Mesenchymal stem cell (in vitro differentiated cells and primary cell): ENCODE measurements at regions not wholly inside any gene's neighbourhood (a gene's known extent, or its start where the extent isn't known, plus 50 kb on each side); places are given as distances from the start of the nearest gene placed in this dataset.

Experiments
- DNase-seq: peaks from one replicate; pipeline ENCODE4 v3.0.0-alpha.2; 2013
- H2AFZ ChIP-seq: one replicate; pipeline ENCODE4 v1.6.1; 2013; ENCODE audit warnings: low read depth, mild to moderate bottlenecking, control low read depth, inconsistent platforms, low read length, moderate library complexity
- H2AK5ac ChIP-seq: 2 replicates; pipeline ENCODE4 v1.6.1; 2013; ENCODE audit warnings: low read length, moderate library complexity, mild to moderate bottlenecking, inconsistent platforms; ENCODE audit not compliant: severe bottlenecking
- H2BK120ac ChIP-seq: one replicate; pipeline ENCODE4 v1.6.1; 2013; ENCODE audit warnings: low read depth, mild to moderate bottlenecking, inconsistent platforms, low read length, moderate library complexity
- H2BK12ac ChIP-seq, 2 experiments: one replicate each; pipeline ENCODE4 v1.6.1; 2013; ENCODE audit warnings: inconsistent platforms in 2 of 2, low read length in 2 of 2, mild to moderate bottlenecking in 2 of 2, moderate library complexity in 2 of 2, control low read depth in 1 of 2
- H2BK15ac ChIP-seq: one replicate; pipeline ENCODE4 v1.6.1; 2013; ENCODE audit warnings: mild to moderate bottlenecking, low read depth, inconsistent platforms; ENCODE audit not compliant: poor library complexity, severe bottlenecking
- H2BK5ac ChIP-seq: 2 replicates; pipeline ENCODE4 v1.6.1; 2013; ENCODE audit warnings: low read depth, mild to moderate bottlenecking, low read length, control low read depth, inconsistent platforms; ENCODE audit not compliant: poor library complexity, severe bottlenecking
- H3K14ac ChIP-seq, 2 experiments: one replicate each; pipeline ENCODE4 v1.6.1; 2013; ENCODE audit warnings: inconsistent platforms in 2 of 2, low read length in 2 of 2, control low read depth in 1 of 2, mild to moderate bottlenecking in 1 of 2, moderate library complexity in 1 of 2
- H3K18ac ChIP-seq, 2 experiments: one replicate each; pipeline ENCODE4 v1.6.1; 2013; ENCODE audit warnings: inconsistent platforms in 2 of 2, low read length in 2 of 2, control low read depth in 1 of 2, low read depth in 1 of 2, mild to moderate bottlenecking in 1 of 2
- H3K23ac ChIP-seq, 2 experiments: one replicate each; pipeline ENCODE4 v1.6.1; 2013; ENCODE audit warnings: inconsistent platforms in 2 of 2, low read length in 2 of 2, mild to moderate bottlenecking in 2 of 2, moderate library complexity in 2 of 2, control low read depth in 1 of 2
- H3K27ac ChIP-seq: 2 replicates; pipeline ENCODE4 v1.5.1; 2013; ENCODE audit warnings: mild to moderate bottlenecking, moderate library complexity, low read length, control low read depth, inconsistent platforms; ENCODE audit not compliant: poor library complexity, severe bottlenecking
- H3K27me3 ChIP-seq, 2 experiments: 2 replicates each; pipeline versions ENCODE4 v1.6.1 to v1.7.0; 2013; ENCODE audit warnings: low read length in 2 of 2, mild to moderate bottlenecking in 2 of 2, moderate library complexity in 2 of 2, control low read depth in 1 of 2, inconsistent platforms in 1 of 2; ENCODE audit not compliant: control insufficient read depth in 1 of 2, insufficient read depth in 1 of 2
- H3K36me3 ChIP-seq, 2 experiments: 2 replicates each; pipeline versions ENCODE4 v1.6.1 to v1.7.0; 2013; ENCODE audit warnings: low read length in 2 of 2, control low read depth in 1 of 2, inconsistent platforms in 1 of 2, low read depth in 1 of 2, mild to moderate bottlenecking in 1 of 2; ENCODE audit not compliant: insufficient read depth in 2 of 2, control insufficient read depth in 1 of 2
- H3K4ac ChIP-seq, 2 experiments: one replicate each; pipeline ENCODE4 v1.6.1; 2013; ENCODE audit warnings: inconsistent platforms in 2 of 2, low read length in 2 of 2, mild to moderate bottlenecking in 2 of 2, moderate library complexity in 2 of 2, control low read depth in 1 of 2, low read depth in 1 of 2
- H3K4me1 ChIP-seq: 2 replicates; pipeline ENCODE4 v1.6.1; 2013; ENCODE audit warnings: low read depth, low read length, control low read depth; ENCODE audit not compliant: control insufficient read depth, insufficient read depth
- H3K4me2 ChIP-seq: 2 replicates; pipeline ENCODE4 v1.6.1; 2013; ENCODE audit warnings: low read length, mild to moderate bottlenecking, inconsistent platforms; ENCODE audit not compliant: poor library complexity, severe bottlenecking
- H3K4me3 ChIP-seq, 2 experiments: 2 replicates each; pipeline versions ENCODE4 v1.5.1 to v1.7.0; 2013; ENCODE audit warnings: low read length in 2 of 2, mild to moderate bottlenecking in 2 of 2, control low read depth in 1 of 2, low read depth in 1 of 2; ENCODE audit not compliant: insufficient read depth in 1 of 2
- H3K79me1 ChIP-seq: replicated peaks from 2 replicates; pipeline ENCODE4 v1.6.1; 2013; ENCODE audit warnings: mild to moderate bottlenecking, control low read depth, low read length, inconsistent platforms; ENCODE audit not compliant: poor library complexity, severe bottlenecking
- H3K9ac ChIP-seq: 2 replicates; pipeline ENCODE4 v1.7.0; 2013; ENCODE audit warnings: mild to moderate bottlenecking, low read length, moderate library complexity
- H3K9me3 ChIP-seq: 2 replicates; pipeline ENCODE4 v1.7.0; 2013; ENCODE audit warnings: mild to moderate bottlenecking, low read length; ENCODE audit not compliant: control insufficient read depth
- H4K8ac ChIP-seq: one replicate; pipeline ENCODE4 v1.6.1; 2013; ENCODE audit warnings: inconsistent platforms, mild to moderate bottlenecking, low read length, moderate library complexity
- H4K91ac ChIP-seq: one replicate; pipeline ENCODE4 v1.6.1; 2013; ENCODE audit warnings: mild to moderate bottlenecking, low read length, inconsistent platforms
- WGBS: methylation state at CpG from one replicate; pipeline ENCODE4 v1.1.7; 2013; ENCODE audit warnings: mixed read lengths; 5-methylcytosine and 5-hydroxymethylcytosine counted together

DNA sequence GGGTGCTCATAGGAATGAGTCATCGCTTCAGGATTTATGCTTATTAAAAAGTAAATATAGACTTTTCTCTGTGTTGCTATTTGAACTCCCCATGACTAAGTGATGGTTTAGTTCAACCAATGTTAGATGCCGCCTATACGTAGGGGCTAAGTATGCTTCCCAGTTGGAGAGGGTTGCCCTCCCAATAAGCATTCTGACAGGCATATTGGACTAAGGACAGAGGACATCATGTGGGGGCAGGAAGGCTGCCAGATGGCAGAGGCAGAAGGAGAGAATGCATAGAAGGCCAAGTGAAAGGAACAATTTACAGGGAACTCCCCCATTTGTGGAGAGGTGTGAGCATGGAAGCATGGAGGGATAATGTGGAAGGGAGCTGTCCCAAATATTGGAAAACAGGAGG, 318.4 kb upstream of the OBI1 start:
- Histone ChIP-seq H3K36me3 (no peaks in the 10 kb centered on the region), H2BK12ac (no peak overlapping the region), H3K4me1 (no peaks in the 10 kb centered on the region), H3K9me3 (no peaks in the 10 kb centered on the region), H3K23ac (no peak overlapping the region), H3K14ac (no peak overlapping the region), H4K8ac (no peak overlapping the region), H3K4ac (no peak overlapping the region), H3K4me3 (no peak overlapping the region), H3K9ac (no peak overlapping the region), H3K27ac (no peak overlapping the region), H3K27me3 (peaks cover 0 to 4% of the 10 kb centered on the region in 2 experiments), H2BK120ac (no peak overlapping the region), H3K18ac (no peak overlapping the region), H2BK15ac (no peak overlapping the region), H2AK5ac (no peak overlapping the region), H3K4me2 (no peak overlapping the region), H3K79me1 (no peaks in the 10 kb centered on the region), H4K91ac (no peak overlapping the region), H2AFZ (no peak overlapping the region), H2BK5ac (no peak overlapping the region)
- 96% methylated on average over 3 of the region's 3 CpGs for WGBS
- no peak for DNase-seq

DNA sequence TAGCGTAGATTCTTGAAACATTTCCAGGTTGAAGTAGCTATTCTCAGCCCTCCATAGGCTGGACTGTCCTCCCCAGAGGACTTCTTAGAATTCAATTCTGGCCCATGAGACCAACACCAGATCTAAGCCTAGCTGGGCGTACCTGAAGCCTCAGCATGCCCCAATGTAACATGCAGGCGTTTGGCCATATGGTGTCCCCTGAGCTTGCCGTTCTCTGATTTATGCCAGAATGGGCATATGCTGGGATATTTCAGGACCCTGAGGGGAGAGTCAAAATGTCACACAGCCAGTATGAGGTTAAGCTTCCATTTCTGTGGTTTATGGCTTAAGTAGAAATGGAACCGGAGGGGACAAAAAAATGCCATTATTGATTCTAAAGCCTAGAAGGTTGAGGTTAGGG, 317.7 kb upstream of the OBI1 start:
- no peak for DNase-seq
- H3K4ac ChIP-seq: no peak overlapping the region
- no peak overlapping the region for H3K4me2 ChIP-seq
- no peak overlapping the region for H3K27ac ChIP-seq
- H3K27me3 ChIP-seq: peaks cover 0 to 4% of the 10 kb centered on the region in 2 experiments
- H2AFZ ChIP-seq: no peak overlapping the region
- H2BK5ac ChIP-seq: no peak overlapping the region
- H4K91ac ChIP-seq: no peak overlapping the region
- no peak overlapping the region for H3K9ac ChIP-seq
- no peak overlapping the region for H2BK120ac ChIP-seq
- H4K8ac ChIP-seq: no peak overlapping the region
- no peak overlapping the region for H3K14ac ChIP-seq
- no peaks in the 10 kb centered on the region for H3K36me3 ChIP-seq
- H3K23ac ChIP-seq: peak overlapping the region in 1 of 2 experiments; percentile 83
- no peak overlapping the region for H2BK12ac ChIP-seq
- no peaks in the 10 kb centered on the region for H3K4me1 ChIP-seq
- H2AK5ac ChIP-seq: no peak overlapping the region
- 94% methylated on average over 5 of the region's 5 CpGs for WGBS
- no peak overlapping the region for H3K4me3 ChIP-seq
- H3K79me1 ChIP-seq: no peaks in the 10 kb centered on the region
- no peaks in the 10 kb centered on the region for H3K9me3 ChIP-seq
- H3K18ac ChIP-seq: peak overlapping the region in 1 of 2 experiments; percentile 12
- no peak overlapping the region for H2BK15ac ChIP-seq

- Histone ChIP-seq H3K27me3 (no peaks in the 10 kb centered on the region), H4K8ac (no peak overlapping the region), H3K4me1 (no peaks in the 10 kb centered on the region), H2BK120ac (no peak overlapping the region), H3K79me1 (no peaks in the 10 kb centered on the region), H3K9me3 (no peaks in the 10 kb centered on the region), H2BK15ac (no peak overlapping the region), H3K18ac (no peak overlapping the region), H3K36me3 (no peaks in the 10 kb centered on the region), H2BK12ac (no peak overlapping the region), H2BK5ac (no peak overlapping the region), H2AK5ac (no peak overlapping the region), H4K91ac (no peak overlapping the region), H3K27ac (no peak overlapping the region), H3K4me3 (no peak overlapping the region), H3K4ac (no peak overlapping the region), H3K14ac (no peak overlapping the region), H3K23ac (no peak overlapping the region), H3K9ac (no peak overlapping the region), H3K4me2 (no peak overlapping the region), H2AFZ (no peak overlapping the region)
- 76% methylated on average over 3 of the region's 3 CpGs for WGBS
- DNase-seq: no peak
Observed at GRCh38 chr13:78972561-78972960, 313.6 kb upstream of the OBI1 start.

DNA sequence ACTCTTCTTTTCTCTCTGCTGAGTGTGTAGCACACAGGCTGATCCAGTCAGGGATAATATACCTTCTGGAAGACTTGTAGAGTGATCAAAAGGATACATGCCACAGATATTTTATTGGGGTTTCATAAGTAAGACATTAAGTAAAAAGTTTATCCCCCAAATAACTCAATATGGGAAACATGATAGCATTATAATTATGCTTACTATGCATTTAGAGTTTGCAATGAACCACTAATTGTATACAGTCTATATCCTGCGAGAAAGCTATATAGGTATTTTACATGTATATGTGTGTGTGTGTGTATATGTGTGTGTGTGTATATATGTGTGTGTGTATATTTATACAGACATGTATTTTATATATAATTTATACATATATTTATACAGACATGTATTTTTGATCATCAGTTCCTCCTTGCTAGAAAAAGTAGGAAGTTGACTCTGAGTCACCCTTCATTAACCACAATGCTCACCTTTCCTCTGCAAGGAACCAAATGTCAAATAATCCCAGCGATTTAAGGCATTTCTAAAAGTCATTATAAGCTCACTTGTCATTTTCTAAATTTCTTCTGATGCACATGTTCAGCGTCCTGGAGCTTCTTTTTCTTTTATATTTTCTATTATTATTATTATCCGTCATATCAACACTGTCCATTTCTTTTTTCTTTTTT, 312.5 kb upstream of the OBI1 start:
- no peak overlapping the region for H4K91ac ChIP-seq
- H3K27ac ChIP-seq: no peak overlapping the region
- no peaks in the 10 kb centered on the region for H3K4me1 ChIP-seq
- no peak overlapping the region for H2BK5ac ChIP-seq
- no peak overlapping the region for H3K4me3 ChIP-seq
- H3K18ac ChIP-seq: no peak overlapping the region
- H3K4ac ChIP-seq: no peak overlapping the region
- H2AK5ac ChIP-seq: no peak overlapping the region
- no peak overlapping the region for H3K9ac ChIP-seq
- H2BK120ac ChIP-seq: no peak overlapping the region
- H3K4me2 ChIP-seq: no peak overlapping the region
- H3K79me1 ChIP-seq: no peaks in the 10 kb centered on the region
- no peaks in the 10 kb centered on the region for H3K36me3 ChIP-seq
- 59% methylated on average over 1 of the region's 4 CpGs for WGBS
- DNase-seq: no peak
- no peak overlapping the region for H2BK15ac ChIP-seq
- H3K9me3 ChIP-seq: no peaks in the 10 kb centered on the region
- H3K14ac ChIP-seq: no peak overlapping the region
- no peak overlapping the region for H2AFZ ChIP-seq
- no peak overlapping the region for H2BK12ac ChIP-seq
- no peak overlapping the region for H3K23ac ChIP-seq
- H4K8ac ChIP-seq: no peak overlapping the region
- no peaks in the 10 kb centered on the region for H3K27me3 ChIP-seq
